GM23248 (cell line): ENCODE measurements at regions not wholly inside any gene's neighbourhood (a gene's known extent, or its start where the extent isn't known, plus 50 kb on each side); places are given as distances from the start of the nearest gene placed in this dataset.

Experiments used
- EZH2 ChIP-seq: fragments of 200-600 bp; sonication (generic); IDR thresholded peaks from 2 replicates; pipeline ENCODE4 v1.6.1; 2018; ENCODE audit warnings: antibody characterized with exemption, mild to moderate bottlenecking; ENCODE audit not compliant: insufficient read depth, poor library complexity, severe bottlenecking
- EZH2phosphoT487 ChIP-seq: fragments of 200-600 bp; sonication (generic); IDR thresholded peaks from 2 replicates; pipeline ENCODE4 v1.6.1; 2018; ENCODE audit warnings: antibody characterized with exemption, moderate library complexity, mild to moderate bottlenecking, low read depth; ENCODE audit not compliant: insufficient read depth

GRCh38 chr12:102334765-102335164 lies 137.1 kb upstream of the PMCH start:
- TF ChIP-seq EZH2 (no peak), EZH2phosphoT487 (no peak)
